Gastroesophageal sphincter (tissue), 4 donors: ENCODE measurements at regions not wholly inside any gene's neighbourhood (a gene's known extent, or its start where the extent isn't known, plus 50 kb on each side); places are given as distances from the start of the nearest gene placed in this dataset.

Experiments used
- ATAC-seq: fragments of 150-250 bp; one replicate; pipeline ENCODE4 v1.9.1; 2016; ENCODE audit warnings: mild to moderate bottlenecking, moderate library complexity
- H3K27ac ChIP-seq, 4 donors: fragments of 200-600 bp; sonication (generic) in 3 of 4; 1 replicate in 3 of 4; 2 replicates in 1 of 4; pipeline ENCODE4 v1.5.1; 2016 to 2019
- H3K27me3 ChIP-seq: fragments of 200-600 bp; sonication (generic); one replicate; pipeline ENCODE4 v1.5.1; 2019
- H3K36me3 ChIP-seq, 2 donors: fragments of 200-600 bp; sonication (generic); one replicate each; pipeline ENCODE4 v1.5.1; 2019; ENCODE audit warnings: control low read depth in 1 of 2
- H3K4me1 ChIP-seq, 3 donors: fragments of 200-600 bp; sonication (generic); 1 replicate in 2 of 3; 2 replicates in 1 of 3; pipeline ENCODE4 v1.5.1; 2016 to 2019; ENCODE audit warnings: control low read depth in 2 of 3
- H3K4me3 ChIP-seq, 2 donors: fragments of 200-600 bp; sonication (generic); one replicate each; pipeline ENCODE4 v1.5.1; 2019; ENCODE audit warnings: mild to moderate bottlenecking in 1 of 2, moderate library complexity in 1 of 2
- H3K9me3 ChIP-seq, 3 donors: fragments of 200-600 bp; sonication (generic); one replicate each; pipeline ENCODE4 v1.5.1; 2017 to 2019; ENCODE audit warnings: control low read depth in 2 of 3
- CTCF ChIP-seq, 4 experiments: fragments of 200-600 bp in 2 of 4; fragments of 450-650 bp in 2 of 4; sonication (generic) in 1 of 4; IDR thresholded peaks; one replicate each; pipeline ENCODE4 v1.5.1; 2017 to 2019; ENCODE audit warnings: antibody characterized with exemption in 4 of 4, mild to moderate bottlenecking in 2 of 4, moderate library complexity in 2 of 4
- EP300 ChIP-seq: sonication (generic); formaldehyde crosslinking; IDR thresholded peaks from one replicate; pipeline ENCODE4 v1.6.1; 2017; ENCODE audit warnings: antibody characterized with exemption, mild to moderate bottlenecking
- POLR2A ChIP-seq, 2 donors: fragments of 450-650 bp; IDR thresholded peaks; one replicate each; pipeline ENCODE4 v1.6.1; 2017; ENCODE audit warnings: antibody characterized with exemption in 2 of 2, mild to moderate bottlenecking in 2 of 2, moderate library complexity in 1 of 2
- POLR2AphosphoS5 ChIP-seq: sonication (generic); formaldehyde crosslinking; IDR thresholded peaks from one replicate; pipeline ENCODE4 v1.6.1; 2017; ENCODE audit warnings: antibody characterized with exemption
- WGBS, 2 donors: methylation state at CpG; one replicate each; pipeline ENCODE4 v1.1.5; 2018; ENCODE audit warnings: low coverage in 1 of 2; 5-methylcytosine and 5-hydroxymethylcytosine counted together

- Histone ChIP-seq H3K36me3 (no peaks in the 10 kb centered on the region), H3K27me3 (no peaks in the 10 kb centered on the region), H3K4me3 (no peak overlapping the region), H3K4me1 (no peaks in the 10 kb centered on the region), H3K9me3 (no peaks in the 10 kb centered on the region), H3K27ac (no peak overlapping the region)
- TF ChIP-seq CTCF (IDR thresholded peaks at IDR 0.05) (no peak), POLR2A (IDR thresholded peaks at IDR 0.05) (no peak), EP300 (no peak), POLR2AphosphoS5 (no peak)
- ATAC-seq: no peak
- 77 to 88% methylated on average over 4 to 5 of the region's 6 CpGs for WGBS, 2 donors
These were observed 518.9 kb downstream of the TDRD15 start for GRCh38 chr2:21642647-21643046.

- no peaks in the 10 kb centered on the region for H3K9me3 ChIP-seq
- no peaks in the 10 kb centered on the region for H3K36me3 ChIP-seq
- H3K4me1 ChIP-seq: no peaks in the 10 kb centered on the region
- ATAC-seq: no peak
- TF ChIP-seq CTCF (IDR thresholded peaks at IDR 0.05) (no peak), POLR2AphosphoS5 (no peak), EP300 (no peak), POLR2A (IDR thresholded peaks at IDR 0.05) (no peak)
- no peaks in the 10 kb centered on the region for H3K27me3 ChIP-seq
- H3K27ac ChIP-seq: no peak overlapping the region
- 100% methylated on average over 1 of the region's 1 CpG for WGBS, 2 donors
- no peak overlapping the region for H3K4me3 ChIP-seq
These were observed 519.4 kb downstream of the TDRD15 start for GRCh38 chr2:21643180-21643579.

GRCh38 chr2:21644266-21644665, 520.5 kb downstream of the TDRD15 start:
- H3K36me3 ChIP-seq: no peaks in the 10 kb centered on the region
- H3K4me1 ChIP-seq: no peaks in the 10 kb centered on the region
- no peaks in the 10 kb centered on the region for H3K27me3 ChIP-seq
- ATAC-seq: no peak
- no peak for TF ChIP-seq POLR2A (IDR thresholded peaks at IDR 0.05)
- TF ChIP-seq EP300: no peak
- TF ChIP-seq POLR2AphosphoS5: no peak
- TF ChIP-seq CTCF (IDR thresholded peaks at IDR 0.05): no peak
- no peak overlapping the region for H3K27ac ChIP-seq
- H3K9me3 ChIP-seq: no peaks in the 10 kb centered on the region
- no peak overlapping the region for H3K4me3 ChIP-seq
- 90 to 100% methylated on average over 1 of the region's 1 CpG for WGBS, 2 donors

GRCh38 chr2:21646345-21646744, 522.6 kb downstream of the TDRD15 start:
- no peaks in the 10 kb centered on the region for H3K4me1 ChIP-seq
- TF ChIP-seq POLR2AphosphoS5 (no peak), CTCF (IDR thresholded peaks at IDR 0.05) (no peak), EP300 (no peak), POLR2A (IDR thresholded peaks at IDR 0.05) (no peak)
- no peak for ATAC-seq
- no peak overlapping the region for H3K27ac ChIP-seq
- no peaks in the 10 kb centered on the region for H3K36me3 ChIP-seq
- H3K9me3 ChIP-seq: no peaks in the 10 kb centered on the region
- H3K4me3 ChIP-seq: no peak overlapping the region
- 26 to 44% methylated on average over 3 to 5 of the region's 5 CpGs for WGBS, 2 donors
- no peaks in the 10 kb centered on the region for H3K27me3 ChIP-seq

GRCh38 chr2:21650569-21650968, 526.8 kb downstream of the TDRD15 start:
- TF ChIP-seq CTCF (IDR thresholded peaks at IDR 0.05): no peak
- TF ChIP-seq POLR2AphosphoS5: no peak
- no peak for TF ChIP-seq EP300
- no peak for TF ChIP-seq POLR2A (IDR thresholded peaks at IDR 0.05)
- Histone ChIP-seq H3K9me3 (no peaks in the 10 kb centered on the region), H3K4me3 (no peak overlapping the region), H3K27me3 (no peaks in the 10 kb centered on the region), H3K4me1 (no peaks in the 10 kb centered on the region), H3K36me3 (no peaks in the 10 kb centered on the region), H3K27ac (no peak overlapping the region)
- WGBS, 2 donors: 53 to 59% methylated on average over 4 of the region's 4 CpGs
- ATAC-seq: no peak
